IMR-90 (cell line): ENCODE measurements at regions not wholly inside any gene's neighbourhood (a gene's known extent, or its start where the extent isn't known, plus 50 kb on each side); places are given as distances from the start of the nearest gene placed in this dataset.

ENCODE experiments used
- ATAC-seq: fragments of 200-7000 bp; cut with Tn5 transposase; 2 replicates; pipeline ENCODE4 v1.9.1; 2020; ENCODE audit warnings: low read depth, mild to moderate bottlenecking, moderate library complexity
- BruUV-seq: library from RNA; stranded (reverse); fragments of 400-500 nt; replicated peaks from 2 replicates; lab custom pipeline; 2021; lab: Mats Ljungman, UMichigan
- CTCF ChIA-PET: fragments of 300-600 bp; formaldehyde crosslinking; extraction: SDS; loops from one replicate; lab custom pipeline; 2021; ENCODE audit warnings: antibody characterized with exemption; lab: Yijun Ruan, JAX
- POLR2A ChIA-PET: fragments of 300-600 bp; sonication (Branson Sonifier 250); formaldehyde crosslinking; loops from one replicate; lab custom pipeline; 2022; ENCODE audit warnings: antibody characterized with exemption; ENCODE audit not compliant: unreplicated experiment; lab: Charles Lee
- DNase-seq: peaks from one replicate; pipeline ENCODE4 v3.0.0; 2013
- H2AFZ ChIP-seq: replicated peaks from 2 replicates; pipeline ENCODE3; 2013; ENCODE audit warnings: low read length, mild to moderate bottlenecking; ENCODE audit not compliant: poor library complexity
- H2AK5ac ChIP-seq: 2 replicates; pipeline ENCODE4 v1.6.1; 2013; ENCODE audit warnings: low read depth, low read length, inconsistent platforms
- H2AK9ac ChIP-seq: replicated peaks from 2 replicates; pipeline ENCODE3; 2013; ENCODE audit warnings: mild to moderate bottlenecking, low read depth, low read length, moderate library complexity; ENCODE audit not compliant: poor library complexity
- H2BK120ac ChIP-seq: 2 replicates; pipeline ENCODE4 v1.6.1; 2013; ENCODE audit warnings: low read depth, low read length, inconsistent platforms
- H2BK15ac ChIP-seq: 3 replicates; pipeline ENCODE4 v1.6.1; 2013; ENCODE audit warnings: low read depth, low read length, inconsistent platforms
- H2BK20ac ChIP-seq: 2 replicates; pipeline ENCODE4 v1.6.1; 2013; ENCODE audit warnings: low read depth, mild to moderate bottlenecking, inconsistent platforms, low read length, moderate library complexity
- H2BK5ac ChIP-seq: 2 replicates; pipeline ENCODE4 v1.6.1; 2013; ENCODE audit warnings: mild to moderate bottlenecking, low read depth, low read length, inconsistent platforms; ENCODE audit not compliant: poor library complexity, severe bottlenecking
- H3K14ac ChIP-seq: replicated peaks from 2 replicates; pipeline ENCODE4 v1.6.1; 2013; ENCODE audit warnings: low read depth, low read length, inconsistent platforms
- H3K18ac ChIP-seq: 2 replicates; pipeline ENCODE4 v1.6.1; 2013; ENCODE audit warnings: low read depth, low read length, control low read depth
- H3K23ac ChIP-seq: 2 replicates; pipeline ENCODE4 v1.6.1; 2013; ENCODE audit warnings: low read depth, low read length, inconsistent platforms
- H3K27ac ChIP-seq: 2 replicates; pipeline ENCODE4 v1.5.1; 2013; ENCODE audit warnings: mild to moderate bottlenecking, control low read depth, low read length; ENCODE audit not compliant: insufficient read depth
- H3K27me3 ChIP-seq: 2 replicates; pipeline ENCODE4 v1.6.1; 2013; ENCODE audit warnings: low read length; ENCODE audit not compliant: control insufficient read depth, insufficient read depth
- H3K36me3 ChIP-seq: 2 replicates; pipeline ENCODE4 v1.6.1; 2013; ENCODE audit warnings: low read length, mixed read lengths; ENCODE audit not compliant: control insufficient read depth, insufficient read depth
- H3K4ac ChIP-seq: 2 replicates; pipeline ENCODE4 v1.6.1; 2013; ENCODE audit warnings: low read depth, low read length, inconsistent platforms
- H3K4me1 ChIP-seq: 2 replicates; pipeline ENCODE4 v1.6.1; 2013; ENCODE audit warnings: low read length, mixed read lengths; ENCODE audit not compliant: control insufficient read depth, insufficient read depth
- H3K4me2 ChIP-seq: 2 replicates; pipeline ENCODE4 v1.6.1; 2013; ENCODE audit warnings: low read depth, mild to moderate bottlenecking, control low read depth, low read length, moderate library complexity
- H3K4me3 ChIP-seq: 2 replicates; pipeline ENCODE4 v1.5.1; 2013; ENCODE audit warnings: low read depth, mild to moderate bottlenecking, control low read depth, low read length, moderate library complexity; ENCODE audit not compliant: insufficient read depth
- H3K56ac ChIP-seq: 2 replicates; pipeline ENCODE4 v1.6.1; 2013; ENCODE audit warnings: low read length, inconsistent platforms; ENCODE audit not compliant: insufficient read depth; ENCODE audit errors: extremely low read depth
- H3K79me1 ChIP-seq, 2 experiments: 2 replicates each; pipeline ENCODE4 v1.6.1; 2013; ENCODE audit warnings: low read length in 2 of 2, inconsistent platforms in 1 of 2, low read depth in 1 of 2
- H3K9ac ChIP-seq: 2 replicates; pipeline ENCODE4 v1.6.1; 2013; ENCODE audit warnings: low read depth, low read length, control low read depth
- H3K9me1 ChIP-seq: 2 replicates; pipeline ENCODE4 v1.6.1; 2013; ENCODE audit warnings: low read length, inconsistent platforms; ENCODE audit not compliant: insufficient read depth
- H3K9me3 ChIP-seq: 2 replicates; pipeline ENCODE4 v1.6.1; 2013; ENCODE audit warnings: low read length; ENCODE audit not compliant: control insufficient read depth, insufficient read depth
- H4K20me1 ChIP-seq: 2 replicates; pipeline ENCODE4 v1.6.1; 2013; ENCODE audit warnings: low read length, inconsistent platforms; ENCODE audit not compliant: insufficient read depth
- H4K5ac ChIP-seq: 2 replicates; pipeline ENCODE4 v1.6.1; 2013; ENCODE audit warnings: mild to moderate bottlenecking, low read depth, low read length, control low read depth
- H4K8ac ChIP-seq, 2 experiments: 2 replicates each; pipeline ENCODE4 v1.6.1; 2013; ENCODE audit warnings: low read depth in 2 of 2, low read length in 2 of 2, control low read depth in 1 of 2, inconsistent platforms in 1 of 2
- H4K91ac ChIP-seq: 2 replicates; pipeline ENCODE4 v1.6.1; 2013; ENCODE audit warnings: low read depth, low read length, inconsistent platforms; ENCODE audit not compliant: insufficient read depth
- MAFK ChIP-seq: IDR thresholded peaks from 2 replicates; pipeline ENCODE4 v1.6.1; 2012; ENCODE audit warnings: low read depth, low read length, improper control_type of control experiment
- RFX5 ChIP-seq: IDR thresholded peaks from 2 replicates; pipeline ENCODE4 v1.8.0; 2012; ENCODE audit warnings: low read depth, mild to moderate bottlenecking, low read length, moderate library complexity
- WGBS, 2 experiments: methylation state at CpG; one replicate each; pipeline versions ENCODE4 v1.1.5 to v1.1.7; 2013; ENCODE audit warnings: missing lambda C conversion rate in 2 of 2; ENCODE audit not compliant: insufficient read length in 1 of 2; ENCODE audit errors: extremely low coverage in 2 of 2; 5-methylcytosine and 5-hydroxymethylcytosine counted together
- dilution Hi-C: fragments of 300-500 bp; cut with HindIII; formaldehyde crosslinking; loops from one replicate; pipeline ENCODE4 v1.14.3; 2018; ENCODE audit warnings: low sequenced_read_pairs; ENCODE audit not compliant: unreplicated experiment
- in situ Hi-C: fragments of 300-500 bp; cut with MboI; formaldehyde crosslinking; loops from 3 replicates; pipeline ENCODE4 v1.14.3; 2019; ENCODE audit warnings: low sequenced_read_pairs, inconsistent platforms, mixed read lengths
- intact Hi-C: fragments of 100-400 bp; cut with micrococcal nuclease; formaldehyde crosslinking; loops from 2 replicates; pipeline ENCODE4 v1.10.0; 2022

- Histone ChIP-seq H3K4me2 (peak overlapping the region; percentile 55; the same call in 1 of the 2 replicates), H2BK120ac (no peak overlapping the region), H3K9ac (no peak overlapping the region), H3K4me3 (no peak overlapping the region), H2BK5ac (no peak overlapping the region), H3K4me1 (no peaks in the 10 kb centered on the region), H2AK9ac (no peak overlapping the region), H3K23ac (no peak overlapping the region), H4K20me1 (no peaks in the 10 kb centered on the region), H2BK20ac (no peak overlapping the region), H3K4ac (no peak overlapping the region), H3K9me3 (no peaks in the 10 kb centered on the region), H3K9me1 (no peaks in the 10 kb centered on the region), H2AK5ac (no peak overlapping the region), H3K14ac (no peak overlapping the region), H4K8ac (no peak overlapping the region), H2BK15ac (no peak overlapping the region), H3K79me1 (no peaks in the 10 kb centered on the region), H3K18ac (no peak overlapping the region), H3K36me3 (no peaks in the 10 kb centered on the region), H2AFZ (no peak overlapping the region), H3K56ac (no peak overlapping the region), H4K5ac (no peak overlapping the region), H3K27ac (no peak overlapping the region), H4K91ac (no peak overlapping the region), H3K27me3 (no peaks in the 10 kb centered on the region)
- intact Hi-C loops (no loop called here), dilution Hi-C loops (no loop called here), in situ Hi-C loops (no loop called here)
- ChIA-PET POLR2A (no interaction called here), CTCF (interaction anchor here (0.8 kb wide), 1 partner anchor 16 kb away, joined by 3 read pairs; no protein-coding TSS in a partner anchor)
- TF ChIP-seq MAFK: no peak
- TF ChIP-seq RFX5: no peak
- ATAC-seq (no peak), DNase-seq (no peak)
- no TSS peak for BruUV-seq
- WGBS, 2 experiments: no CpG with 5 or more reads among the region's 5 CpGs
These were observed 50.2 kb upstream of the C1GALT1C1 start for GRCh38 chrX:120680090-120680489.
